Dendritic cell treated with granulocyte-macrophage colony-stimulating factor and Interleukin-4, amounts not matched to agents 40 ng/mL and 50 ng/mL, for 4 days (primary cell): ENCODE measurements at regions not wholly inside any gene's neighbourhood (a gene's known extent, or its start where the extent isn't known, plus 50 kb on each side); places are given as distances from the start of the nearest gene placed in this dataset.

Experiments
- H3K27ac Mint-ChIP-seq: one replicate; pipeline ENCODE4 v1.8.0; 2022; ENCODE audit warnings: mild to moderate bottlenecking, mixed read lengths
- H3K27me3 Mint-ChIP-seq: one replicate; pipeline ENCODE4 v1.8.0; 2022; ENCODE audit warnings: mild to moderate bottlenecking, mixed read lengths
- H3K36me3 Mint-ChIP-seq: one replicate; pipeline ENCODE4 v1.8.0; 2022; ENCODE audit warnings: low read depth, mixed read lengths
- H3K4me1 Mint-ChIP-seq: one replicate; pipeline ENCODE4 v1.8.0; 2022; ENCODE audit warnings: low read depth, mixed read lengths
- H3K4me3 Mint-ChIP-seq: one replicate; pipeline ENCODE4 v1.8.0; 2022; ENCODE audit warnings: mild to moderate bottlenecking, moderate library complexity, mixed read lengths
- H3K9me3 Mint-ChIP-seq: one replicate; pipeline ENCODE4 v1.8.0; 2022; ENCODE audit warnings: mixed read lengths
- intact Hi-C: fragments of 100-400 bp; cut with micrococcal nuclease; formaldehyde crosslinking; loops from one replicate; pipeline ENCODE4 v1.15.0; 2022

GRCh38 chr6:82712826-82713225 is 349.2 kb downstream of the TPBG start:
- no peaks in the 10 kb centered on the region for H3K36me3 Mint-ChIP-seq
- peaks cover 6% of the 10 kb centered on the region for H3K9me3 Mint-ChIP-seq
- intact Hi-C loops = no loop called here
- no peaks in the 10 kb centered on the region for H3K27me3 Mint-ChIP-seq
- no peak overlapping the region for H3K4me3 Mint-ChIP-seq
- no peaks in the 10 kb centered on the region for H3K4me1 Mint-ChIP-seq
- no peak overlapping the region for H3K27ac Mint-ChIP-seq

DNA sequence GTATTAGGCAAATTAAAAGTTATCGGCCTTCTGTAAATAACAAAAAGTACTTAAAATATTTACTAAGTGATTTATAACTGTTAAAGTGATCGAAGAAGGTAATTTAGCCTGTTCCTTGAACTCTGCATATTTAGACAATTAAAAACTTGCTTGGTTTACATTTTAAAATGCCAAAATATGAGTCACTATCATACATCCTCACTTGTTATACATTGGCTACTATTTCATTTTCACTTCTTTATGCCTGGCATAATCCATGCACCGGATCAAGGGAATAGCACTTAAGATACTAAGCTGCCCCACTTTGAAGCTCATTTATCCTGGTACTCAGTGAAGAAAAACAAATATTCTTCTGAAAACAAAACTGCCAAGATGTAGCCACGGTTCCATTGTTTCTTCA is 344.6 kb downstream of the UBE3D start:
- no peaks in the 10 kb centered on the region for H3K36me3 Mint-ChIP-seq

GRCh38 chr6:82735790-82736189 is 329.9 kb downstream of the UBE3D start:
- H3K4me1 Mint-ChIP-seq = no peaks in the 10 kb centered on the region
- no peaks in the 10 kb centered on the region for H3K27me3 Mint-ChIP-seq
- H3K9me3 Mint-ChIP-seq = no peaks in the 10 kb centered on the region
- no peak overlapping the region for H3K27ac Mint-ChIP-seq
- H3K4me3 Mint-ChIP-seq = no peak overlapping the region
- H3K36me3 Mint-ChIP-seq = no peaks in the 10 kb centered on the region
- intact Hi-C loops = no loop called here

More for the DNA sequence above, 344.6 kb downstream of the UBE3D start:
- H3K27ac Mint-ChIP-seq = no peak overlapping the region
- H3K9me3 Mint-ChIP-seq = peaks cover 19% of the 10 kb centered on the region
- intact Hi-C loops = no loop called here
- no peak overlapping the region for H3K4me3 Mint-ChIP-seq
- H3K4me1 Mint-ChIP-seq = no peaks in the 10 kb centered on the region
- H3K27me3 Mint-ChIP-seq = no peaks in the 10 kb centered on the region

DNA sequence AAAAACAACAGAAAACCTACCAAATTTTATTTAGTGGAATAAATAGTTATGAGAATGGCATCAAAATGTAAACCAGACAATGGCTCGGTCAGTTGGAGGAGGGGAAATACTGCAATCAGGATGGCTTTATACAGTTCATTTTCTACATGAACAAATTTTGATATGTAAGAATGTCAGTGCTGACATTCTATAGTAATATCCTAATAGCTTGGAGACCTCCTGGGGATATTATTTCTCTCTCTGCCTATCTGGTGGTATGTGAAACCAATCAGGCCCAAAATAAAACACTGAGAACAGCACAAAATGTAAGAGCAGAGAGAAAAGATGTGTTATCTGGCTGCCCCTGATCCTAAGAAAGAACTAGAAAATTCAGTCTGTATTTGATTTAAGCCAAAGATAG is 327.7 kb downstream of the UBE3D start:
- no peaks in the 10 kb centered on the region for H3K27me3 Mint-ChIP-seq

GRCh38 chr6:82738773-82739172 is 326.9 kb downstream of the UBE3D start:
- Mint-ChIP-seq H3K36me3 (no peaks in the 10 kb centered on the region), H3K27ac (no peak overlapping the region), H3K9me3 (no peaks in the 10 kb centered on the region), H3K4me3 (no peak overlapping the region), H3K4me1 (no peaks in the 10 kb centered on the region), H3K27me3 (no peaks in the 10 kb centered on the region)
- intact Hi-C loops = no loop called here

More for the DNA sequence above, 327.7 kb downstream of the UBE3D start:
- H3K9me3 Mint-ChIP-seq = no peaks in the 10 kb centered on the region
- no peaks in the 10 kb centered on the region for H3K4me1 Mint-ChIP-seq
- intact Hi-C loops = no loop called here
- no peak overlapping the region for H3K4me3 Mint-ChIP-seq
- no peak overlapping the region for H3K27ac Mint-ChIP-seq
- H3K36me3 Mint-ChIP-seq = no peaks in the 10 kb centered on the region

GRCh38 chr6:82739303-82739702 is 326.3 kb downstream of the UBE3D start:
- intact Hi-C loops = no loop called here
- no peak overlapping the region for H3K27ac Mint-ChIP-seq
- H3K9me3 Mint-ChIP-seq = no peaks in the 10 kb centered on the region
- H3K27me3 Mint-ChIP-seq = no peaks in the 10 kb centered on the region
- H3K4me1 Mint-ChIP-seq = no peaks in the 10 kb centered on the region
- H3K4me3 Mint-ChIP-seq = no peak overlapping the region
- no peaks in the 10 kb centered on the region for H3K36me3 Mint-ChIP-seq

DNA sequence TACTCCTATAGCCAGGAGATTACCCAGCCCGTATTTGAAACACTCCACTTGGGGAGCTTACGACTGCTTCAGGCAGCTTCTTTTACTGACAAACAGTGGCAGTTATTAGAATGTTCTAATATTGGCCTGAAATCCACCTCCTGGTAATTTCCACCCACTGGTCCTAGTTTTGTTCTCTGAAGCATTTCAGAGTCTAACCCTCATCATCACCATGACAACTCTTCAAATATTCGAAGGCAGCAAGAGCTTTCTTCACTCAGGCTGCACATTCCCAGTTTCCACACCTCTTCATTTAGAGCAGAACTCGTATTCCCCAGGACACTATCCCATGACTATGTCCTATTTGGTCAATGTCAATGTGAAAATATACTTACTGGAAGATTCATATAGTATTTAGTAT is 325.6 kb downstream of the UBE3D start:
- Mint-ChIP-seq H3K27me3 (no peaks in the 10 kb centered on the region), H3K9me3 (no peaks in the 10 kb centered on the region), H3K4me3 (no peak overlapping the region), H3K4me1 (no peaks in the 10 kb centered on the region), H3K27ac (no peak overlapping the region), H3K36me3 (no peaks in the 10 kb centered on the region)
- intact Hi-C loops = no loop called here

DNA sequence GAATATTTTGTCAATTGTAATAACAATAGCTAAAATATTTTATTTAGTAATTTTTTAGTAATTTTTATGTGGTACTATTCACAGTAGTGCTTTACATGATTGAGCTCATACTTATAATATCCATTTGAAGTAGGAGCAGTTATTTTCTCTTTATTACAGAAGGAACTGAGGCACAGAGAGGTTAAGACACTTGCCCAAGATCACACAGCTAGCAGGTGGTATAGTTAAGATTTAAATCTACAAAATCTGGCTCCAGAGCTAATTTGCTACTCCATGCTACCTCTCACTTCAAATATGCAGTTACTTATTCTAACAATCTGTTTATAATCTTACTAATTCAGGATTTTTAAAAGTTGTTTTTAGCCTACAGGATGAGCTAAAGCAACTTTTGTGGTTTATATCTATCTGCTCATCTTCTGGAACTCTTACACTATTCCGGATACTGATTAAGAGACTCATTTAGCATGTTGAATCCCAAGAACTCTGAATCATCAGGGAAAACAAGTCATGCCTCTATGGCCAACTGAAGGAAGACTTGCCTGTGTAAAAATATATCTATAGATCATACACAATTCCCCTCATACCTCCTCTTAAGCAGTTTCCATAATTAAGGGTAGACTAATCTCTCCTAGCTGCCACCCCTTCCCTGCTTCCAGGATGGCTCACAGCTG is 324.2 kb downstream of the UBE3D start:
- no peaks in the 10 kb centered on the region for H3K36me3 Mint-ChIP-seq
- no peaks in the 10 kb centered on the region for H3K4me1 Mint-ChIP-seq
- H3K27me3 Mint-ChIP-seq = no peaks in the 10 kb centered on the region
- no peak overlapping the region for H3K27ac Mint-ChIP-seq
- no peaks in the 10 kb centered on the region for H3K9me3 Mint-ChIP-seq
- intact Hi-C loops = no loop called here
- no peak overlapping the region for H3K4me3 Mint-ChIP-seq

GRCh38 chr6:82741996-82742385 is 323.6 kb downstream of the UBE3D start:
- Mint-ChIP-seq H3K4me1 (no peaks in the 10 kb centered on the region), H3K27me3 (no peaks in the 10 kb centered on the region), H3K27ac (no peak overlapping the region), H3K9me3 (no peaks in the 10 kb centered on the region), H3K36me3 (no peaks in the 10 kb centered on the region), H3K4me3 (no peak overlapping the region)
- intact Hi-C loops = no loop called here

DNA sequence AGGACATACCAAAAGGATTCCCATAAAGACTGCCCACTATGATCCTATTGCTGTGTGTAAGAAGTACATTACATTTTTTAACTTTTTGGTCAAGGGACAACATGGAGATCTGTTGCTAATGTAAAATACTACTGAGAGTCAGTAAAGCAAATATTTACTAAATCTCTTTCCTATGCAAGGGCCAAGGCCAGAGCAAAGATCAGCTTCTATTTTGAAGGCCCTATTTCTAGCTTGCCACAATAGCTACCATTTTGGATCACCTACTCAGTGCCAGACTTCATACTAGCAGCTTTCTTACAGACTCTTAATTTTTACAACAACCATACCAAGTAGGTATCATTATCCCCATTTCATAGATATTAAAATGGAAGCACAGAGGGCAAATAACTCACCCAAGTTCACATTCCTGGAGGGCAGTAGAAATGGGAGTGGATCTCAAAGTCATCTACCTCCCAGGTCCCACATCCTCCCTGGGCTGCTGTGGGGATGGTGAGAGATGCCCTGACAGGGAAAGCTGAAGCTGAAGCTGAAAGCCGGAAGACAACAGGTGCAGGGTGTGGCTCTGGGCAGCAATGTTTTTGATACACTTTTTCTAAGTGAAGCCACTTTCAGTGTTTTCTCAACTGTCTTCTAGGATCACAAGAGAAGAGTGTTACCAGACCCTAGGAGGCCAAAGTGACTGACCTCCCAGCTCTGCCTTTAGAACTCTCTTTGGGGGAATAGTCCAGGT is 321.2 kb downstream of the UBE3D start:
- H3K27ac Mint-ChIP-seq = no peak overlapping the region
- H3K9me3 Mint-ChIP-seq = no peaks in the 10 kb centered on the region
- H3K4me1 Mint-ChIP-seq = no peaks in the 10 kb centered on the region
- no peaks in the 10 kb centered on the region for H3K27me3 Mint-ChIP-seq
- H3K36me3 Mint-ChIP-seq = no peaks in the 10 kb centered on the region
- intact Hi-C loops = no loop called here
- no peak overlapping the region for H3K4me3 Mint-ChIP-seq

DNA sequence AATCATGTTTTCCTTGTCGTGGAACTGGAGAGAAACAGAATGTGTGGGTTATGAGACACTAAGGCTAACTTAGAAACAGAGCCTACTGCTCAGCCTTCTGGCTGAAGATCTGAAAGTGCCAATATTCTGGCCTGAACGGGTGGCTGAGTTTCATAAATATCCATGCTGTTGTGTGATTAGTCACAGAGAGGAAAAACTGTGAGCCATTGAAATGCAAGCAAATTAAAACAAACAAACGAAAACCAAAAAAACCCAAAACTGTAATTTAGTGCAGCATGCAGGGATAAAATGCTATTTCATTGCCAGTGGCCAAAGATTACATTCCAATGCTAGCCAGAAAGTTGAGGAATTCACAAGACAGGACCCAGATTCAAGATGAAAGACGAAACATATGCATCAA is 315.1 kb downstream of the UBE3D start:
- Mint-ChIP-seq H3K27me3 (no peaks in the 10 kb centered on the region), H3K4me3 (no peak overlapping the region), H3K27ac (no peak overlapping the region), H3K9me3 (peaks cover 10% of the 10 kb centered on the region), H3K36me3 (no peaks in the 10 kb centered on the region), H3K4me1 (no peaks in the 10 kb centered on the region)
- intact Hi-C loops = no loop called here

- Mint-ChIP-seq H3K27ac (no peak overlapping the region), H3K36me3 (no peaks in the 10 kb centered on the region), H3K9me3 (peaks cover 13% of the 10 kb centered on the region), H3K4me1 (no peaks in the 10 kb centered on the region), H3K4me3 (no peak overlapping the region), H3K27me3 (no peaks in the 10 kb centered on the region)
- intact Hi-C loops = no loop called here
Observed at GRCh38 chr6:82751718-82752117, 313.9 kb downstream of the UBE3D start.

GRCh38 chr6:82761674-82762345 is 303.8 kb downstream of the UBE3D start:
- no peaks in the 10 kb centered on the region for H3K27me3 Mint-ChIP-seq
- H3K27ac Mint-ChIP-seq = no peak overlapping the region
- intact Hi-C loops = no loop called here
- no peak overlapping the region for H3K4me3 Mint-ChIP-seq
- peaks cover 14% of the 10 kb centered on the region for H3K9me3 Mint-ChIP-seq
- H3K36me3 Mint-ChIP-seq = no peaks in the 10 kb centered on the region
- no peaks in the 10 kb centered on the region for H3K4me1 Mint-ChIP-seq

DNA sequence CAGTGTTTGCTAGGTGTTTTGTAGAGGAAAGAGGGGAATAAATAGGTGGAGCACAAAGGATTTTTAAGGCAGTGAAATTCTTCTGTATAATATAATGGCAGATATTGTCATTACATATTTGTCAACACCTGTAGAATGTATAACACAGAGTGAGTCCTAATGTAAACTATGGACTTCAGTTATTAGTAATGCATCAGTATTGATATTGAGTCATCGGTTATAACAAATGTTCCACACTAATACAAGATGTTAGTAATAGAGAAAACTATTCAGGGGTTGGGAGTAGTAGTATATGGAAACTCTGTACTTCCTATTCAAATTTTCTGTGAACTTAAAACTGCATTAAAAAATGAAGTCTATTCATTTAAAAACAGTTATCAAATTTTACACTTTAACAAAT is 299.2 kb downstream of the UBE3D start:
- H3K4me1 Mint-ChIP-seq = no peaks in the 10 kb centered on the region
- no peaks in the 10 kb centered on the region for H3K36me3 Mint-ChIP-seq
- peaks cover 9% of the 10 kb centered on the region for H3K9me3 Mint-ChIP-seq
- no peaks in the 10 kb centered on the region for H3K27me3 Mint-ChIP-seq
- H3K27ac Mint-ChIP-seq = no peak overlapping the region
- H3K4me3 Mint-ChIP-seq = no peak overlapping the region
- intact Hi-C loops = no loop called here
